CD4-positive, alpha-beta T cell treated with Interleukin-17A for 1 hour (primary cell): ENCODE measurements at regions not wholly inside any gene's neighbourhood (a gene's known extent, or its start where the extent isn't known, plus 50 kb on each side); places are given as distances from the start of the nearest gene placed in this dataset.
"Not testable (repeated sequence)": the region's sequence is repeated elsewhere in the genome, so short reads cannot be mapped to it uniquely, and the experiment has no call there.

Experiments used
- DNase-seq: peaks from one replicate; pipeline ENCODE4 v3.0.0-alpha.2; 2020

GRCh38 chr4:52157071-52157470 lies 106.0 kb downstream of the SPATA18 start:
- not testable (repeated sequence) for DNase-seq

DNA sequence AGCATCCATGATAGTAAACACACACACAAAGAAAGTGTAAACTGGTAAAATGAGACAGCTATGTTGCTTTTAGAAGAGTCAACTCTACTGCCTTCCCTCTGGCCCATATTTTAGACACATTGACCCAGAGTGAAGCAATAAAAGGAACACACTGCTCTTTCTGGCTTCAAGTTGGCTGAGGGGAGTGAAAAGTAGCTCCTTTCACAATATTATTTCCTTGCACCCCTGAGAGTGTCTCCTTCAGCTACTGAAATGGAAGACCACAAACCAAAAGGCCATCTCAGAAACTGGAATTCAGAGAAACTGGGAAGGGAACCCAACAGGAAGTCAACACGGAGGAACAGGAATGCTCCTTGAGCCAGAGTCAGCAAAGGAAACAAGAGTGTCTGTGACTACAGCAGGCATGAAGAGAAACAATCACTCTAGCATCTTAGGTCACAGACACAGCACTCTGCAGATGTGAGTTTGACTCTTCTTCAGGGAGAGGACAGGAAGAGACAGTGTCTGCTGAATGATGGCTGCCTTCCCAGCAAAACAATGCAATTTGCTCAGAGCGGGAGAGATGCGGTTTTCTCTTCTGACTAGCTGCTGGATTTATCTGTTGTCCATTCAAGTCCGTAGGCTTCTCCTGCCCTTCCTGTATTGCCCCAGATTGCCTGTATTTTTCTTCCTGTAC lies 106.7 kb downstream of the SPATA18 start:
- no peak for DNase-seq

- no peak for DNase-seq
Measured at GRCh38 chr4:52160859-52161258, 109.8 kb downstream of the SPATA18 start.

GRCh38 chr4:52164116-52164515 lies 113.0 kb downstream of the SPATA18 start:
- no peak for DNase-seq

DNA sequence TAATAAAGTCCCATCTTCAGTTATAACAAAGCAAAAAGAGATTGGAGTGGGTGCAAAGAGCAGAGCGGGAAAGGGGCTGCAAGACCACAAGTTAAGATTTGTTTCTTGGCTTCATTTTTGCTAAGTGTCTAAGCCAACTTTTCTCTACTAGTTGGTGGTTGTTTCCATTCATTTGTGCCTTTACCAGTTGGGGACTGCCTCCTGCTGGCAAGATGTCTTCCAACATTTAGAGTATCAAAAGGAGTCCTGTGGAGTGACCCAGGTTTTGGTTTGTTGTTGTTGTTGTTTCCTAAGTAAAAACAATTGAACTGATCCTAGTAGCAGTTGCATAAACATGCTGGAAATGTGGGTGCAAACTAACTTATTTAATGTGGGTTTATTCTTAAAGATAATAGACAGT lies 121.1 kb downstream of the SPATA18 start:
- no peak for DNase-seq

DNA sequence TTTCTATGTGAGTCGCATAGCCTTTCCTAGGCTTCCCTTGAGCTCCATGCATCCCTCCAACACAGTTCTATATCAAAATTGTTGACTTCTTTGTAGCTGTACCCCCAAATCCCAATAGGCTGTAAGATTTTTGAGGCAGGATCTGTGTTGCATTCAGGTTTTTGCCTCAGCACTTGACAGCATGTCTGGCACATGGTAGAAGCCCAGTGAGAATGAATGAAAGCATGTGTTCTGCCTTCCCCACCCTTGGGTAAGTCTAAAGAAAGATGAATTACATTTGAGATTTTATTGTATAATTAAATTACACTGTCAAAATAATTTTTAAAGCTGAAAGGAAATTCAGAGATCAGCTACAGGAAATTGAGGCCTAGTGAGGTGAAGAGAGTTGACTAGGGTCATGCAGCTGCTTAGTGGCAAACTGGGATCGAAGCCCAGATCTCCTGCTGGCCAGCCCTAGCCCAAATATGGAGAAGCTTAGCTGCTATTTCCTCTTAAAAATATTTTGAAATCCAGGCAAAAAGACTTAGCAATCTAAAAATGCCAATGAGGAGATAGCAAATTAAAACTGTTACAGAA lies 122.5 kb downstream of the SPATA18 start:
- DNase-seq: no peak

GRCh38 chr4:52187603-52188002 lies 136.5 kb downstream of the SPATA18 start:
- no peak for DNase-seq

GRCh38 chr4:52192001-52192400 lies 140.9 kb downstream of the SPATA18 start:
- no peak for DNase-seq

- no peak for DNase-seq
Measured at GRCh38 chr4:52192721-52193135, 141.6 kb downstream of the SPATA18 start.

DNA sequence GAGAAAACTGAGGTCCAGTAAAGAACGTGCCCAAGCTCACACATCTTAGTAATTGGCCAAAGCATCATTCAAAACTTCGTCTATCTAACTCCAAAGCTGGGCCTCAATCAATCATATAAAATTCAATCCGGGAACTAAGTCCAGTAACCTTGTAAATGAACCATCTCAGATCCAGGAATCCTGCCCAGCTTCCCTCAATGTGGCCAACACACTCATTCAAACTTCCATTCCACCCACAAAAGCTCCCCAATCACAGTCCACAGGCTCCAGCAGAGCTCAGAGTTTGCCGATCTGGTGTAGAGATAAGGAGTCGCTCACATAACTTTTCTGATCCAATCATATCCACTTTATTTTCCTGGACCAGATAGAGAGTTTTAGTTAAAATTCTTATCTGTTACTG lies 144.8 kb downstream of the SPATA18 start:
- DNase-seq: no peak

DNA sequence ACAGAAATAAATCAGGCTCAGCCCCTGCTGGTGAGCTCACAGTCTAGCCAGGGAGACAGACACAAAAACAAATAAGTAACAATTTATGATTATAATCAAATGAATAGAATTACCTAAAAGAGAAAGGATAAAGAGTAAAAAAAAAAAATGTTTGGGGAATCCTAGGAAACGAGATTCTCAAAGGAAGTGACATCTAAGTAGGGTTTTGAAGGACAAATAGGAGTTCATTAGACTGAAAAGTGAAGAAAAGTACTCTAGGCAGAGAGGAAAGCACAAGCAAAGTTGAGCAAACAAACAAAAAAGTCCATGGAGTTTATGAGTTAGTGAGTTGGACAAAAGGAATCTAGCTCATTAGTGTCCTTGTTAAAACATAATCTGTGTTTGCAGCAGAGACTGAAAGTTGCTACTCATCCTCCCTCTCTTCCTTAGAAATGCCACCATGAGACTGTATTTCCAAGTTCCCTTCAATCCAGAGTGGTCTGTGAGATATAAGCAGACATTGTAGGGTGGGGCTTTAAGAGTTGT lies 145.6 kb downstream of the SPATA18 start:
- DNase-seq: no peak

DNA sequence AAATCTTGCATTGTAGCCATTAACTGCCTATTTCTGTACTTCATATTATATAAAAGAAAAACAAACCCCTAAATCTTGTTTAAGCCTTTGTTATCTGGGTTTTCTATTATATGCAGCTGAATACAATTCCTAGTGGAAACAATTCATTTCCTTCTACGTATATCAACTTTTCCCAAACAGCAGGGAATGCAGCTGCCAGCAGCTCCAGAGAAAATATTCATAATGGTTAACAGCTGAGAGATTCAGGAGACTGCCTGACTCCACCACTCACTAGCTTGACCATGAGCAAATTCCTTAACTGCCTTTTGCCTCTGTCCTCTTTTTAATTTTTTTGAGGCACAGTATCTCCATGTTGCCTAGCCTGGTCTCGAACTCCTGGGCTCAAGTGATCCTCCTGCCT lies 146.2 kb downstream of the SPATA18 start:
- DNase-seq: no peak

DNA sequence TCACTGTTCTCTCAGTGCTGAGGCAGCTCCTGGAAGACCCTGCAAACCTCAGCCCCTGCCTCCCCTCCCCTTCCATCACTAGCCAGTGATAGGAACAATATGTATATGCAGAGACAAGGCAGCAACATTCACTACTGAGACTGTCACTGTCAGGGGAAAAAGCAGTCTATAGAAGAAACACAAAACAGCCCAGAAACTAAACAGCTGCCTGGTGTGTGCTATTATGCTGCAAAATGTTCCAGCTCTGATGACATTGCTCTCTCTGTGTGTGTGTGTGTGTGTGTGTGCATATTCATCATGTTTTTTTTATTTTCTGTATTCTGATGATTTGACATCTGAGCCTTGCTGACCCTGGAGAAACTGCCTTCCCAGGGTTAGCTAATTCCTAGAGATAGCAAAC lies 147.2 kb downstream of the SPATA18 start:
- DNase-seq: no peak

- DNase-seq: no peak
Measured at GRCh38 chr4:52199574-52200338, 148.7 kb downstream of the SPATA18 start.

DNA sequence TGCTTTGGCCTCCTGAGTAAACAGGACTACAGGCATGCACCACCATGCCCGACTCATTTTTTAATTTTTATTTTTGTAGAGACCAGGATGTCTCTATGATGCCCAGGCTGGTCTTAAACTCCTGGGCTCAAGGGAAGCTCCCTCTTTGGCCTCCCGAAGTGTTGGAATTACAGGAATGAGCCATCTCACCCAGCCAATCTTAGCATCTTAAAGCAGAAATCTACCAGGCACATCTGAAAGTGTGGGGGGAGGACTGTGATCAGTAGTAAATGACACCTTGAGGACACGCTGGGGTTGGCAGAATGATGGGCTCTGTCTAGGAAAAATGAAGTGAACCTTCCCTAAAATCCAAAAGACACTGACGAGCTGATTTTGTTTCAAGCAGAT lies 149.2 kb downstream of the SPATA18 start:
- DNase-seq: no peak

GRCh38 chr4:52201715-52202114 lies 150.6 kb downstream of the SPATA18 start:
- no peak for DNase-seq

DNA sequence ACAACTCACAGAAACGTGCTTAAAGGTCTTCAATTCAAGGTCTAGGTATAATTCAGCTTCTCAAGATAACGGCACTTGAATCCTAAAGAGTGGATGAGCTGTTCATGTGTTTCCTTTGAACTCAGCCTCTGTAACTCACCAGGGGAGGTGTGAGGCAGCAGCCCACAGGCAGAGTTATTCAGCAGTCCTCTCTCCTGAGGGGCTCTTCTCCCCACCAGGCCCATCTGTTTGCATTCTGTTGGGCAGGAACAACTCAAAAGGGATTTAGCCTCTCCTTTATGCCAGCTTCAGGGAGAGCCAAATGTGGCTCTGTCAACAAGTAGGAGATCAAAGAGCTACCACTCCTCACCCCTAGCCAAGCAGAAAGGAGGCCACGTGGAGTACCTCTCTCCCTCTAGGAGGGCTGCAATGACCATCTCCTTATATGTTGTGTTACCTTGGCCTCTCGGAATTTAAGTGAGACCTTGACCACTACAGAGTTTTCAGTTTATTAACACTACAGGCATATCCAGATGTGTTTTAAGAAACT lies 151.2 kb downstream of the SPATA18 start:
- no peak for DNase-seq

- no peak for DNase-seq
Measured at GRCh38 chr4:52202931-52203330, 151.8 kb downstream of the SPATA18 start.

- no peak for DNase-seq
Measured at GRCh38 chr4:52203351-52203750, 152.2 kb downstream of the SPATA18 start.

GRCh38 chr4:52204921-52205320 lies 153.8 kb downstream of the SPATA18 start:
- no peak for DNase-seq

DNA sequence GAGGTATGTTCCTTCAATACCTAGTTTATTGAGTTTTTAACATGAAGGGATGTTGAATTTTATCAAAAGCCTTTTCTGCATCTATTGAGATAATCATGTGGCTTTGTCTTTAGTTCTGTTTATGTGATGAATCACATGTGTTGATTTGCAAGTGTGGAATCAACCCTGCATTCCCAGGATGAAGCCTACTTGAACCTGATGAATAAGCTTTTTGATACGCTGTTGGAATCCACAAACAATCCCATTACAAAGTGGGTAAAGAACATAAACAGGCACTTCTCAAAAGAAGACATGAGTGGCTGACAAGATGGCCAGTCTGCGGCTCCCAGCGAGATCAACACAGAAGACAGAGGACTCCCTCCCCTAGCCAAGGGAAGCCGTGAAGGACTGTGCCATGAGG lies 156.0 kb downstream of the SPATA18 start:
- DNase-seq: not testable (repeated sequence)

DNA sequence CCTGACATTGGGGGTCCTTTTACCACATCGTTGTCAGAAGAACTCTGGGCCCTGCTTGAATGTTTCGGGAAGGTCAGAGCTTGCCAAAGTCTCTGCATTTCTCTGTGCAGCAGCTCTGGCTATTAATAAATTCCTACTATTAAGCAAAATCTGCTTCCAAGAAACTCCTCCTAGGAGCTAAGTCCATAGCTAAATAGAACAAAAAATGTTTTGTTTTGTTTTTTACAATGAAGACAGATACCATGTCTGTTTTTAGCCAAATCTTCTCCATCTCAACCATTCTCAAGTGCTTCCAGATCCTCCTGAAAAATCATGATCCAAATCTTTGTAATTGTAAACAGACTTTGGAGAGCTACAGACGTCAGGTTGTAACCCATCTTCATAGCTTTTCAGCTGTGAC lies 161.6 kb downstream of the SPATA18 start:
- no peak for DNase-seq

DNA sequence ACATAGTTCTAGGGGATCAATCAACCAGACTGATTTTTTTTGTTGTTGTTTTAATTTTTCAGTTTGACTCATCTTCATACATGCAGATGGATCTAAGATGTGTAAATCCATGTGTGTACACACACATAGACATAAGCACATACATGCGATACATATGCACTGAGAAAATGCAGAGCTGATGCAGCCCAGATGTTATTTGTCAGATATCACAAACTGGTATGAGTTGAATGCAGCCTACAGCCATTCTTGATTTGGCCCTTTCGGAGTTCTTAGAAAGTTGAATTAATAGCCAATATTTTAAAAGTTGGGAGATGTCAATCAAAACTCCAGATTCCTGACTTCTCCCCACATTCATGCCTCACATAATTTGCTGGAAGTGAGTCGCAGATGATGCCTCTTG lies 180.4 kb downstream of the SPATA18 start:
- no peak for DNase-seq
